K562 (cell line): ENCODE measurements at regions not wholly inside any gene's neighbourhood (a gene's known extent, or its start where the extent isn't known, plus 50 kb on each side); places are given as distances from the start of the nearest gene placed in this dataset.

Experiments used
- ARHGAP35 ChIP-seq: fragments of 450-650 bp; IDR thresholded peaks from 2 replicates; pipeline ENCODE4 v1.6.1; 2018; ENCODE audit not compliant: partially characterized antibody
- CC2D1A ChIP-seq: fragments of 450-650 bp; IDR thresholded peaks from 2 replicates; pipeline ENCODE4 v1.6.1; 2017; ENCODE audit warnings: mild to moderate bottlenecking
- CEBPG ChIP-seq, 3 experiments: fragments of 200-800 bp in 1 of 3; sonication (Bioruptor generic) in 1 of 3; sonication (generic) in 1 of 3; formaldehyde crosslinking in 1 of 3; IDR thresholded peaks in 2 of 3; conservative IDR thresholded peaks in 1 of 3; 2 replicates each; pipeline versions ENCODE4 v1.6.1 to v1.8.0; 2016 to 2022; ENCODE audit warnings: missing compliant biosample characterization in 2 of 3, missing genetic modification characterization in 2 of 3, mild to moderate bottlenecking in 1 of 3, missing genetic modification reagents in 1 of 3
- CREB1 ChIP-seq, 2 experiments: sonication (generic) in 1 of 2; formaldehyde crosslinking in 1 of 2; IDR thresholded peaks; 2 replicates each; pipeline versions ENCODE4 v1.6.1 to v1.8.0; 2012 to 2022; ENCODE audit warnings: inconsistent platforms in 1 of 2, mild to moderate bottlenecking in 1 of 2, missing genetic modification reagents in 1 of 2, moderate library complexity in 1 of 2
- CTBP1 ChIP-seq: fragments of 450-650 bp; IDR thresholded peaks from 2 replicates; pipeline ENCODE4 v1.6.1; 2016; ENCODE audit warnings: borderline replicate concordance
- E2F6 ChIP-seq, 2 experiments: IDR thresholded peaks; 2 replicates each; pipeline ENCODE4 v1.6.1; 2011; ENCODE audit warnings: borderline replicate concordance in 1 of 2, control low read depth in 1 of 2, low read depth in 1 of 2, low read length in 1 of 2, mild to moderate bottlenecking in 1 of 2, mixed read lengths in 1 of 2, moderate library complexity in 1 of 2; ENCODE audit not compliant: insufficient read depth in 1 of 2, insufficient read length in 1 of 2, poor library complexity in 1 of 2, severe bottlenecking in 1 of 2; ENCODE audit errors: extremely low read depth in 1 of 2
- GABPB2 ChIP-seq: fragments of 250-450 bp; sonication (Bioruptor Pico); conservative IDR thresholded peaks from 2 replicates; pipeline ENCODE4 v1.5.1; 2021; ENCODE audit warnings: mild to moderate bottlenecking
- HCFC1 ChIP-seq: IDR thresholded peaks from 2 replicates; pipeline ENCODE4 v1.6.1; 2012; ENCODE audit warnings: low read depth, low read length, improper control_type of control experiment
- KDM1A ChIP-seq, 2 experiments: fragments of 450-650 bp; IDR thresholded peaks; 2 replicates each; pipeline ENCODE4 v1.6.1; 2016; ENCODE audit warnings: mild to moderate bottlenecking in 2 of 2
- LARP7 ChIP-seq: fragments of 450-650 bp; IDR thresholded peaks from 2 replicates; pipeline ENCODE4 v1.6.1; 2016
- MXI1 ChIP-seq: IDR thresholded peaks from 2 replicates; pipeline ENCODE4 v1.6.1; 2011; ENCODE audit warnings: low read depth, mild to moderate bottlenecking, improper control_type of control experiment, low read length
- SMARCA5 ChIP-seq: fragments of 450-650 bp; IDR thresholded peaks from 2 replicates; pipeline ENCODE4 v1.6.1; 2016
- SMARCC2 ChIP-seq: fragments of 450-650 bp; IDR thresholded peaks from 2 replicates; pipeline ENCODE4 v1.6.1; 2017; ENCODE audit warnings: antibody characterized with exemption, moderate library complexity, mild to moderate bottlenecking, low read depth
- SREBF1 ChIP-seq: fragments of 150-350 bp; IDR thresholded peaks from 2 replicates; pipeline ENCODE4 v1.6.1; 2014; ENCODE audit warnings: antibody characterized with exemption, low read depth, low read length, borderline replicate concordance
- STAG1 ChIP-seq: sonication (generic); formaldehyde crosslinking; IDR thresholded peaks from 2 replicates; pipeline ENCODE4 v1.5.0; 2020; ENCODE audit warnings: missing genetic modification reagents, borderline replicate concordance
- TAL1 ChIP-seq: fragments of 450-650 bp; IDR thresholded peaks from 2 replicates; pipeline ENCODE4 v1.6.1; 2016; ENCODE audit warnings: mild to moderate bottlenecking
- THAP7 ChIP-seq: fragments of 250-450 bp; sonication (Bioruptor Pico); IDR thresholded peaks from 2 replicates; pipeline ENCODE4 v1.5.0; 2021
- ZNF121 ChIP-seq: sonication (generic); formaldehyde crosslinking; conservative IDR thresholded peaks from 2 replicates; pipeline ENCODE4 v1.8.0; 2022; ENCODE audit warnings: missing genetic modification reagents
- ZNF277 ChIP-seq: fragments of 250-450 bp; sonication (Bioruptor Pico); IDR thresholded peaks from 2 replicates; pipeline ENCODE4 v1.8.0; 2022; ENCODE audit warnings: inconsistent platforms, mild to moderate bottlenecking, moderate library complexity, borderline replicate concordance

GRCh38 chr2:43024515-43025011 is 201.8 kb downstream of the ZFP36L2 start (continued):
- no peak for TF ChIP-seq ZNF277 (CRISPR knock-in tag)
- TF ChIP-seq SMARCC2, result no peak
- TF ChIP-seq LARP7, result 0 out of 2 replicates have a peak, but pooled peaks have one; percentile 34
- no peak for TF ChIP-seq KDM1A (IDR thresholded peaks at IDR 0.05)
- TF ChIP-seq CTBP1, result peak; percentile 52; the same call in 1 of the 2 replicates
- no peak for TF ChIP-seq THAP7 (CRISPR knock-in tag)
- TF ChIP-seq STAG1 (CRISPR knock-in tag), result peak; percentile 72
- no peak for TF ChIP-seq MXI1
- no peak for TF ChIP-seq CREB1 (IDR thresholded peaks at IDR 0.05)
- no peak for TF ChIP-seq CREB1 (CRISPR knock-in tag; IDR thresholded peaks at IDR 0.05)
- TF ChIP-seq CC2D1A, result peak; percentile 85
- TF ChIP-seq GABPB2 (CRISPR knock-in tag), result no peak
- no peak for TF ChIP-seq SMARCA5
- peak; percentile 21; the same call in 1 of the 2 replicates for TF ChIP-seq HCFC1
- no peak for TF ChIP-seq E2F6 (IDR thresholded peaks at IDR 0.05; ENCODE audit: borderline replicate concordance in 1 of 2, extremely low read depth in 1 of 2, insufficient read depth in 1 of 2, insufficient read length in 1 of 2, low read depth in 1 of 2, low read length in 1 of 2, poor library complexity in 1 of 2, severe bottlenecking in 1 of 2)
- no peak for TF ChIP-seq SREBF1
- TF ChIP-seq ARHGAP35, result no peak
- no peak for TF ChIP-seq ZNF121 (CRISPR knock-in tag)
- TF ChIP-seq TAL1, result no peak
- TF ChIP-seq CEBPG (CRISPR knock-in tag; IDR thresholded peaks at IDR 0.05), result no peak
- no peak for TF ChIP-seq CEBPG (tag; conservative IDR thresholded peaks at IDR 0.05 in 1 of 2, IDR thresholded peaks at IDR 0.05 in 1 of 2)
